ENCODE measurements at regions not wholly inside any gene's neighbourhood (a gene's known extent, or its start where the extent isn't known, plus 50 kb on each side); places are given as distances from the start of the nearest gene placed in this dataset.

GRCh38 chr2:128528133-128528532 lies 209.5 kb upstream of the HS6ST1 start:
- H3K4me1 ChIP-seq: no peaks in the 10 kb centered on the region
- DNase-seq: no peak
- no peaks in the 10 kb centered on the region for H3K36me3 ChIP-seq
- H3K9me3 ChIP-seq: no peaks in the 10 kb centered on the region
- no peak overlapping the region for H3K4me3 ChIP-seq
- TF ChIP-seq POLR2A (IDR thresholded peaks at IDR 0.05) (no peak), CTCF (IDR thresholded peaks at IDR 0.05) (no peak)
- no peak overlapping the region for H3K27ac ChIP-seq
- H3K27me3 ChIP-seq: no peaks in the 10 kb centered on the region

GRCh38 chr2:128530025-128530573 lies 211.4 kb upstream of the HS6ST1 start:
- no peak for DNase-seq
- Histone ChIP-seq H3K9me3 (no peaks in the 10 kb centered on the region), H3K27me3 (no peaks in the 10 kb centered on the region), H3K27ac (no peak overlapping the region), H3K4me3 (no peak overlapping the region), H3K4me1 (no peaks in the 10 kb centered on the region), H3K36me3 (no peaks in the 10 kb centered on the region)
- TF ChIP-seq CTCF (IDR thresholded peaks at IDR 0.05) (no peak), POLR2A (IDR thresholded peaks at IDR 0.05) (no peak)

GRCh38 chr2:128531856-128532255 lies 213.2 kb upstream of the HS6ST1 start:
- TF ChIP-seq CTCF (IDR thresholded peaks at IDR 0.05) (peak in 3 of 6 experiments; percentile 12 to 30 (median 18)), POLR2A (IDR thresholded peaks at IDR 0.05) (no peak)
- Histone ChIP-seq H3K27me3 (no peaks in the 10 kb centered on the region), H3K4me3 (no peak overlapping the region), H3K27ac (no peak overlapping the region), H3K36me3 (no peaks in the 10 kb centered on the region), H3K9me3 (no peaks in the 10 kb centered on the region), H3K4me1 (no peaks in the 10 kb centered on the region)
- DNase-seq: no peak

- Histone ChIP-seq H3K4me3 (no peak overlapping the region), H3K9me3 (no peaks in the 10 kb centered on the region), H3K4me1 (no peaks in the 10 kb centered on the region), H3K27ac (no peak overlapping the region), H3K27me3 (no peaks in the 10 kb centered on the region), H3K36me3 (no peaks in the 10 kb centered on the region)
- TF ChIP-seq POLR2A (IDR thresholded peaks at IDR 0.05): no peak
- no peak for TF ChIP-seq CTCF (IDR thresholded peaks at IDR 0.05)
- DNase-seq: no peak
Measured at GRCh38 chr2:128533101-128533500, 214.4 kb upstream of the HS6ST1 start.

GRCh38 chr2:128534688-128535392 lies 216.2 kb upstream of the HS6ST1 start:
- no peak for DNase-seq
- Histone ChIP-seq H3K27ac (no peak overlapping the region), H3K9me3 (no peaks in the 10 kb centered on the region), H3K27me3 (no peaks in the 10 kb centered on the region), H3K4me3 (no peak overlapping the region), H3K4me1 (no peaks in the 10 kb centered on the region), H3K36me3 (no peaks in the 10 kb centered on the region)
- TF ChIP-seq POLR2A (IDR thresholded peaks at IDR 0.05): no peak
- TF ChIP-seq CTCF (IDR thresholded peaks at IDR 0.05): no peak

Measured in Peyer's patch (tissue), 4 donors.